K562 (cell line): ENCODE measurements at regions not wholly inside any gene's neighbourhood (a gene's known extent, or its start where the extent isn't known, plus 50 kb on each side); places are given as distances from the start of the nearest gene placed in this dataset.

Experiments
- ATAC-seq: fragments of 200-7000 bp; cut with Tn5 transposase; 3 replicates; pipeline ENCODE4 v1.9.1; 2020; ENCODE audit warnings: moderate library complexity
- BruUV-seq: library from RNA; stranded (reverse); fragments of 400-500 nt; replicated peaks from 2 replicates; lab custom pipeline; 2021; lab: Mats Ljungman, UMichigan
- CTCF ChIA-PET: fragments of 300-600 bp; formaldehyde crosslinking; extraction: SDS; loops from one replicate; lab custom pipeline; 2021; ENCODE audit warnings: low intra/inter-chr PET ratio; lab: Yijun Ruan, JAX
- POLR2A ChIA-PET: fragments of 300-600, 350-650 bp; sonication (Branson Sonifier 250); formaldehyde crosslinking; extraction: SDS; loops from one replicate; lab custom pipeline; 2021; ENCODE audit warnings: antibody characterized with exemption, inconsistent platforms; lab: Yijun Ruan, JAX
- DNase-seq, 4 experiments: peaks; one replicate each; pipeline versions ENCODE4 v3.0.0 to v3.0.0-alpha.2; 2011 to 2018; ENCODE audit warnings: low spot score in 3 of 4, mixed read lengths in 3 of 4; ENCODE audit errors: extremely low read depth in 1 of 4
- FAIRE-seq: peaks from 2 replicates; lab custom pipeline; 2011; peaks lifted over from hg19 to GRCh38; lab: Jason Lieb, UNC
- H2AFZ ChIP-seq: 2 replicates; pipeline ENCODE4 v1.6.0; 2011; ENCODE audit warnings: low read depth, low read length, control low read depth, inconsistent platforms
- H3K27ac ChIP-seq: fragments of 200-600 bp; 3 replicates; pipeline ENCODE4 v1.8.0; 2011; ENCODE audit warnings: low read depth, mild to moderate bottlenecking, control low read depth, inconsistent platforms, low read length, moderate library complexity, mixed read lengths; ENCODE audit errors: extremely low read depth
- H3K27me3 ChIP-seq, 2 experiments: fragments of 300-600 bp in 1 of 2; 2 replicates in 1 of 2; 3 replicates in 1 of 2; pipeline versions ENCODE4 v1.6.0 to v1.8.0; 2011; ENCODE audit warnings: inconsistent platforms in 2 of 2, low read length in 2 of 2, mild to moderate bottlenecking in 1 of 2, mixed read lengths in 1 of 2, moderate library complexity in 1 of 2; ENCODE audit not compliant: control insufficient read depth in 2 of 2, insufficient read depth in 2 of 2
- H3K36me3 ChIP-seq: fragments of 300-600 bp; 3 replicates; pipeline ENCODE4 v1.8.0; 2011; ENCODE audit warnings: mild to moderate bottlenecking, low read length, inconsistent platforms; ENCODE audit not compliant: control insufficient read depth, insufficient read depth
- H3K4me1 ChIP-seq, 2 experiments: fragments of 200-600 bp in 1 of 2; replicated peaks in 1 of 2; 2 replicates in 1 of 2; 3 replicates in 1 of 2; pipeline versions ENCODE4 v1.5.1 to v1.8.0; 2011; ENCODE audit warnings: inconsistent platforms in 2 of 2, low read length in 2 of 2, mild to moderate bottlenecking in 1 of 2, mixed read lengths in 1 of 2, moderate library complexity in 1 of 2; ENCODE audit not compliant: control insufficient read depth in 2 of 2, insufficient read depth in 2 of 2
- H3K4me2 ChIP-seq: 2 replicates; pipeline ENCODE4 v1.6.1; 2011; ENCODE audit warnings: low read length, control low read depth, inconsistent platforms, mixed read lengths; ENCODE audit not compliant: insufficient read depth
- H3K4me3 ChIP-seq: fragments of 200-600 bp; sonication (generic), shearing (Covaris generic); 2 replicates; pipeline ENCODE4 v1.5.1; 2016; ENCODE audit warnings: control low read depth, inconsistent platforms
- H3K79me2 ChIP-seq: fragments of 200-600 bp; 3 replicates; pipeline ENCODE4 v1.8.0; 2011; ENCODE audit warnings: low read length, inconsistent platforms; ENCODE audit not compliant: control insufficient read depth, insufficient read depth
- H3K9ac ChIP-seq, 2 experiments: 2 replicates each; pipeline versions ENCODE4 v1.6.0 to v1.6.1; 2011; ENCODE audit warnings: low read depth in 2 of 2, low read length in 2 of 2, control low read depth in 1 of 2, inconsistent platforms in 1 of 2, mild to moderate bottlenecking in 1 of 2, mixed read lengths in 1 of 2; ENCODE audit not compliant: insufficient read depth in 1 of 2
- H3K9me1 ChIP-seq: one replicate; pipeline ENCODE4 v1.6.0; 2011; ENCODE audit warnings: inconsistent platforms, mild to moderate bottlenecking, low read length, moderate library complexity; ENCODE audit not compliant: control insufficient read depth, insufficient read depth
- H3K9me3 ChIP-seq: replicated peaks from 2 replicates; pipeline ENCODE4 v1.5.1; 2011; ENCODE audit warnings: low read depth, low read length, inconsistent platforms; ENCODE audit not compliant: control insufficient read depth, insufficient read depth
- H4K20me1 ChIP-seq: replicated peaks from 2 replicates; pipeline ENCODE4 v1.6.1; 2011; ENCODE audit warnings: low read length, inconsistent platforms, mixed read lengths; ENCODE audit not compliant: control insufficient read depth, insufficient read depth
- BCL6 ChIP-seq: fragments of 250-450 bp; sonication (Bioruptor Pico); IDR thresholded peaks from 2 replicates; pipeline ENCODE4 v1.4.0; 2020
- WGBS: fragments of 100-300 bp; shearing (Covaris generic); methylation state at CpG from one replicate; pipeline ENCODE4 v1.1.6; 2016; ENCODE audit warnings: low coverage, mixed read lengths; ENCODE audit not compliant: insufficient coverage; ENCODE audit errors: missing lambda C conversion rate; 5-methylcytosine and 5-hydroxymethylcytosine counted together
- in situ Hi-C: fragments of 300-500 bp; cut with MboI; formaldehyde crosslinking; loops from 4 replicates; pipeline ENCODE4 v1.15.0; 2018; ENCODE audit warnings: inconsistent platforms, mixed read lengths
- intact Hi-C: fragments of 100-400 bp; cut with micrococcal nuclease; formaldehyde crosslinking; loops from 2 replicates; pipeline ENCODE4 v1.14.2; 2022
- TF ChIP-seq, protein P1 (sequence below): sonication (generic); IDR thresholded peaks from 2 replicates; pipeline ENCODE4 v1.6.1; 2016

DNA sequence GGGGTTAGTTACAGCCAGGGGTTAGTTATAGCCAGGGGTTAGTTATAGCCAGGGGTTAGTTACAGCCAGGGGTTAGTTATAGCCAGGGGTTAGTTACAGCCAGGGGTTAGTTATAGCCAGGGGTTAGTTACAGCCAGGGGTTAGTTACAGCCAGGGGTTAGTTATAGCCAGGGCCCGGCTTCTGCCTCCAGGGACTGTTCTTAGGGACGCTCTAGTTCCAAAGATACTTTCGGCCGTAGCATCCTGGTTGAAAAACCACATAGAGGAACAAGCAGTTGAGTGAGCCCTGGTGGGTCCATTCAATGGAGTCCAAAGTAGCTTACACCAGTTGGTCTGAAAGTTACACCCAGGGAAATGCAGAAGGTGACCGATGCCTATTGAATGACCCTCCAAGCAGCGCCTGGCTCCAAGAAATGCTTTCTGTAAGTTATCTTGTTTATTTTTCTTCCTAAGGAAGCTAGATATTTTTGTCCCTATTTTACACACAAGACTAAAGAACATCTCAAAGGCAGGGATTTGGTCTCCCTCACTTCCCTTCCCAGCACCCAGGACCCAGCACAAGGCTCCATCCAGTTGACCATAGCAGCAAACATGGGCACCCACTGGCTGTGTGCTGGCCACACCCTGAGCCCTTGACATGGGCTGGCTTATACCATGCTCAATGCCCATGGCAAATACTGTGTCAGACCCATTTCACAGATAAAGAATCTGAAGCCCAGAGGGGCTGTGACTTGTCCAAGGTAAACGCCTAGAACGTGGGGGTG lies 49.7 kb upstream of the SHISAL1 start:
- TF ChIP-seq, protein P1, sequence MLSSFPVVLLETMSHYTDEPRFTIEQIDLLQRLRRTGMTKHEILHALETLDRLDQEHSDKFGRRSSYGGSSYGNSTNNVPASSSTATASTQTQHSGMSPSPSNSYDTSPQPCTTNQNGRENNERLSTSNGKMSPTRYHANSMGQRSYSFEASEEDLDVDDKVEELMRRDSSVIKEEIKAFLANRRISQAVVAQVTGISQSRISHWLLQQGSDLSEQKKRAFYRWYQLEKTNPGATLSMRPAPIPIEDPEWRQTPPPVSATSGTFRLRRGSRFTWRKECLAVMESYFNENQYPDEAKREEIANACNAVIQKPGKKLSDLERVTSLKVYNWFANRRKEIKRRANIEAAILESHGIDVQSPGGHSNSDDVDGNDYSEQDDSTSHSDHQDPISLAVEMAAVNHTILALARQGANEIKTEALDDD = peak; percentile 81
- TF ChIP-seq BCL6 (CRISPR knock-in tag) = no peak
- H2AFZ ChIP-seq = no peak overlapping the region
- H3K4me1 ChIP-seq = no peaks in the 10 kb centered on the region; a peak in 1 of 5 replicates
- no peaks in the 10 kb centered on the region for H3K9me1 ChIP-seq
- no peak overlapping the region for H3K9ac ChIP-seq
- FAIRE-seq (no peak), ATAC-seq (no peak), DNase-seq (no peak)
- POLR2A ChIA-PET = no interaction called here
- H3K79me2 ChIP-seq = no peaks in the 10 kb centered on the region
- H4K20me1 ChIP-seq = peaks cover 5% of the 10 kb centered on the region; the same call in 1 of the 2 replicates
- H3K36me3 ChIP-seq = no peaks in the 10 kb centered on the region
- no peak overlapping the region for H3K4me2 ChIP-seq
- peaks cover 0 to 39% of the 10 kb centered on the region in 2 experiments; a peak in 3 of 5 replicates for H3K27me3 ChIP-seq
- 1% methylated on average over 8 of the region's 8 CpGs for WGBS
- in situ Hi-C loops (no loop called here), intact Hi-C loops (no loop called here)
- H3K9me3 ChIP-seq = no peaks in the 10 kb centered on the region
- no peak overlapping the region for H3K27ac ChIP-seq
- no peak overlapping the region for H3K4me3 ChIP-seq
- BruUV-seq = no TSS peak
- CTCF ChIA-PET = no interaction called here
